Mucosa of descending colon (tissue), 3 donors: ENCODE measurements at regions not wholly inside any gene's neighbourhood (a gene's known extent, or its start where the extent isn't known, plus 50 kb on each side); places are given as distances from the start of the nearest gene placed in this dataset.

Experiments
- ATAC-seq: fragments of 200-7000 bp; cut with Tn5 transposase; one replicate; pipeline ENCODE4 v1.9.1; 2020; ENCODE audit warnings: mild to moderate bottlenecking, moderate library complexity
- DNase-seq, 3 donors: peaks; one replicate each; pipeline ENCODE4 v3.0.0-alpha.2; 2020
- H3K36me3 ChIP-seq: fragments of 200-600 bp; one replicate; pipeline ENCODE4 v1.8.0; 2021; ENCODE audit warnings: low read depth, mild to moderate bottlenecking
- H3K4me1 ChIP-seq: fragments of 200-600 bp; one replicate; pipeline ENCODE4 v1.8.0; 2021; ENCODE audit warnings: low read depth, mild to moderate bottlenecking
- H3K4me3 ChIP-seq: fragments of 200-600 bp; one replicate; pipeline ENCODE4 v1.8.0; 2021; ENCODE audit warnings: mild to moderate bottlenecking
- H3K9me3 ChIP-seq: fragments of 200-600 bp; one replicate; pipeline ENCODE4 v1.8.0; 2021; ENCODE audit warnings: mild to moderate bottlenecking
- CTCF ChIP-seq: fragments of 200-600 bp; IDR thresholded peaks from one replicate; pipeline ENCODE4 v1.8.0; 2022; ENCODE audit warnings: antibody characterized with exemption, mild to moderate bottlenecking
- intact Hi-C, 2 donors: fragments of 100-400 bp; cut with DNase I in 1 of 2; cut with micrococcal nuclease in 1 of 2; formaldehyde crosslinking; loops; one replicate each; pipeline versions ENCODE4 v1.11.0 to v1.11.1; 2022; cut with DNase I, micrococcal nuclease
- donor health status: DM: no; HTN: no; CAD: no; lungs with moderate emphysema.
- donor health status: DM: no; HTN: no; CAD: no.
- donor health status: DM: no; HTN: yes; CAD: no.

- Histone ChIP-seq H3K4me1 (no peaks in the 10 kb centered on the region), H3K36me3 (no peaks in the 10 kb centered on the region), H3K4me3 (no peak overlapping the region), H3K9me3 (no peaks in the 10 kb centered on the region)
- ATAC-seq = no peak
- no peak for DNase-seq
- no peak for TF ChIP-seq CTCF
- intact Hi-C loops = no loop called here
Measured at GRCh38 chr2:6757215-6757614, 108.5 kb downstream of the CMPK2 start.

- no peak for TF ChIP-seq CTCF
- Histone ChIP-seq H3K4me3 (no peak overlapping the region), H3K9me3 (no peaks in the 10 kb centered on the region), H3K4me1 (no peaks in the 10 kb centered on the region), H3K36me3 (no peaks in the 10 kb centered on the region)
- DNase-seq = no peak
- ATAC-seq = no peak
- intact Hi-C loops = no loop called here
Measured at GRCh38 chr2:6759689-6760088, 106.0 kb downstream of the CMPK2 start.

- H3K4me3 ChIP-seq = no peak overlapping the region
- H3K9me3 ChIP-seq = no peaks in the 10 kb centered on the region
- no peaks in the 10 kb centered on the region for H3K4me1 ChIP-seq
- no peak for ATAC-seq
- no peaks in the 10 kb centered on the region for H3K36me3 ChIP-seq
- intact Hi-C loops = no loop called here
- DNase-seq = no peak
- TF ChIP-seq CTCF = no peak
Measured at GRCh38 chr2:6760132-6760531, 105.6 kb downstream of the CMPK2 start.

GRCh38 chr2:6764968-6765723 is 100.6 kb downstream of the CMPK2 start:
- ATAC-seq (no peak), DNase-seq (no peak)
- Histone ChIP-seq H3K36me3 (no peaks in the 10 kb centered on the region), H3K9me3 (no peaks in the 10 kb centered on the region), H3K4me3 (no peak overlapping the region), H3K4me1 (no peaks in the 10 kb centered on the region)
- TF ChIP-seq CTCF = no peak
- intact Hi-C loops = no loop called here

- no peaks in the 10 kb centered on the region for H3K9me3 ChIP-seq
- no peak for TF ChIP-seq CTCF
- no peak overlapping the region for H3K4me3 ChIP-seq
- no peaks in the 10 kb centered on the region for H3K36me3 ChIP-seq
- intact Hi-C loops = no loop called here
- ATAC-seq = no peak
- DNase-seq = no peak
- H3K4me1 ChIP-seq = no peaks in the 10 kb centered on the region
Measured at GRCh38 chr2:6769346-6769745, 96.4 kb downstream of the CMPK2 start.

GRCh38 chr2:6770006-6770405 is 95.7 kb downstream of the CMPK2 start:
- H3K4me1 ChIP-seq = no peaks in the 10 kb centered on the region
- ATAC-seq (no peak), DNase-seq (no peak)
- TF ChIP-seq CTCF = no peak
- H3K9me3 ChIP-seq = no peaks in the 10 kb centered on the region
- no peak overlapping the region for H3K4me3 ChIP-seq
- intact Hi-C loops = no loop called here
- H3K36me3 ChIP-seq = no peaks in the 10 kb centered on the region
